Endodermal cell (in vitro differentiated cells): ENCODE measurements at regions not wholly inside any gene's neighbourhood (a gene's known extent, or its start where the extent isn't known, plus 50 kb on each side); places are given as distances from the start of the nearest gene placed in this dataset.

ENCODE experiments used
- DNase-seq: peaks from one replicate; pipeline ENCODE4 v3.0.0-alpha.2; 2017
- H3K27ac ChIP-seq: 2 replicates; pipeline ENCODE4 v1.5.1; 2013; ENCODE audit warnings: mild to moderate bottlenecking, low read depth, low read length, moderate library complexity
- H3K27me3 ChIP-seq: 2 replicates; pipeline ENCODE4 v1.6.1; 2013; ENCODE audit warnings: mild to moderate bottlenecking, low read length, moderate library complexity; ENCODE audit not compliant: insufficient read depth, control insufficient read depth, poor library complexity, severe bottlenecking
- H3K36me3 ChIP-seq: 2 replicates; pipeline ENCODE4 v1.7.0; 2013; ENCODE audit warnings: mild to moderate bottlenecking, low read length, moderate library complexity; ENCODE audit not compliant: control insufficient read depth, insufficient read depth
- H3K4me1 ChIP-seq: one replicate; pipeline ENCODE4 v1.7.0; 2013; ENCODE audit warnings: low read length; ENCODE audit not compliant: control insufficient read depth, insufficient read depth
- H3K4me3 ChIP-seq: 2 replicates; pipeline ENCODE4 v1.5.1; 2013; ENCODE audit warnings: mild to moderate bottlenecking, low read length, moderate library complexity
- H3K9ac ChIP-seq: 2 replicates; pipeline ENCODE4 v1.6.1; 2013; ENCODE audit warnings: mild to moderate bottlenecking, low read length, moderate library complexity; ENCODE audit not compliant: poor library complexity, severe bottlenecking; ENCODE audit errors: extremely low read depth
- H3K9me3 ChIP-seq: 2 replicates; pipeline ENCODE4 v1.6.1; 2013; ENCODE audit warnings: mild to moderate bottlenecking, low read length, moderate library complexity; ENCODE audit not compliant: control insufficient read depth
- H3K27ac Mint-ChIP-seq: 2 replicates; pipeline ENCODE4 v1.8.0; 2020; ENCODE audit warnings: mixed read lengths
- H3K27me3 Mint-ChIP-seq: 2 replicates; pipeline ENCODE4 v1.8.0; 2021; ENCODE audit warnings: mild to moderate bottlenecking, mixed read lengths; ENCODE audit not compliant: insufficient read depth
- H3K36me3 Mint-ChIP-seq: 2 replicates; pipeline ENCODE4 v1.8.0; 2020; ENCODE audit warnings: low read depth, mixed read lengths
- H3K4me1 Mint-ChIP-seq: 2 replicates; pipeline ENCODE4 v1.8.0; 2020; ENCODE audit warnings: mixed read lengths
- H3K4me3 Mint-ChIP-seq: 2 replicates; pipeline ENCODE4 v1.8.0; 2020; ENCODE audit warnings: mild to moderate bottlenecking, moderate library complexity, mixed read lengths
- H3K9me3 Mint-ChIP-seq: 2 replicates; pipeline ENCODE4 v1.8.0; 2020; ENCODE audit warnings: mild to moderate bottlenecking, mixed read lengths
- CTCF ChIP-seq: fragments of 200-600 bp; sonication (generic); conservative IDR thresholded peaks from 2 replicates; pipeline ENCODE4 v1.5.0; 2021; ENCODE audit warnings: antibody characterized with exemption, mild to moderate bottlenecking
- WGBS, 2 experiments: methylation state at CpG; one replicate each; pipeline versions ENCODE4 v1.1.5 to v1.1.7; 2013; ENCODE audit warnings: missing lambda C conversion rate in 2 of 2, mixed read lengths in 1 of 2; ENCODE audit not compliant: insufficient coverage in 1 of 2, insufficient read length in 1 of 2; 5-methylcytosine and 5-hydroxymethylcytosine counted together

- Histone ChIP-seq H3K9ac (no peak overlapping the region), H3K27me3 (no peaks in the 10 kb centered on the region), H3K9me3 (no peaks in the 10 kb centered on the region), H3K27ac (no peak overlapping the region), H3K4me1 (no peaks in the 10 kb centered on the region), H3K4me3 (no peak overlapping the region), H3K36me3 (no peaks in the 10 kb centered on the region)
- no peaks in the 10 kb centered on the region for H3K27me3 Mint-ChIP-seq
- no peak overlapping the region for H3K4me3 Mint-ChIP-seq
- no peak for DNase-seq
- H3K4me1 Mint-ChIP-seq = peaks cover 7% of the 10 kb centered on the region
- no peak for TF ChIP-seq CTCF
- H3K9me3 Mint-ChIP-seq = peaks cover 2% of the 10 kb centered on the region
- WGBS, 2 experiments = 100% methylated on average over 2 of the region's 3 CpGs; no CpG with 5 or more reads in 1 of the 2 experiments
- H3K27ac Mint-ChIP-seq = no peak overlapping the region
- no peaks in the 10 kb centered on the region for H3K36me3 Mint-ChIP-seq
These were observed 610.3 kb upstream of the BCHE start for GRCh38 chr3:166447513-166447912.

GRCh38 chr3:166446986-166447385, 609.8 kb upstream of the BCHE start:
- peaks cover 7% of the 10 kb centered on the region for H3K4me1 Mint-ChIP-seq
- 94 to 100% methylated on average over 3 of the region's 3 CpGs for WGBS, 2 experiments
- peaks cover 1% of the 10 kb centered on the region for H3K9me3 Mint-ChIP-seq
- no peaks in the 10 kb centered on the region for H3K27me3 ChIP-seq
- H3K4me3 ChIP-seq = no peak overlapping the region
- H3K27ac ChIP-seq = no peak overlapping the region
- H3K36me3 ChIP-seq = no peaks in the 10 kb centered on the region
- H3K4me1 ChIP-seq = no peaks in the 10 kb centered on the region
- no peak overlapping the region for H3K4me3 Mint-ChIP-seq
- H3K9ac ChIP-seq = no peak overlapping the region
- no peaks in the 10 kb centered on the region for H3K27me3 Mint-ChIP-seq
- H3K9me3 ChIP-seq = no peaks in the 10 kb centered on the region
- no peaks in the 10 kb centered on the region for H3K36me3 Mint-ChIP-seq
- no peak overlapping the region for H3K27ac Mint-ChIP-seq
- no peak for DNase-seq
- no peak for TF ChIP-seq CTCF

DNA sequence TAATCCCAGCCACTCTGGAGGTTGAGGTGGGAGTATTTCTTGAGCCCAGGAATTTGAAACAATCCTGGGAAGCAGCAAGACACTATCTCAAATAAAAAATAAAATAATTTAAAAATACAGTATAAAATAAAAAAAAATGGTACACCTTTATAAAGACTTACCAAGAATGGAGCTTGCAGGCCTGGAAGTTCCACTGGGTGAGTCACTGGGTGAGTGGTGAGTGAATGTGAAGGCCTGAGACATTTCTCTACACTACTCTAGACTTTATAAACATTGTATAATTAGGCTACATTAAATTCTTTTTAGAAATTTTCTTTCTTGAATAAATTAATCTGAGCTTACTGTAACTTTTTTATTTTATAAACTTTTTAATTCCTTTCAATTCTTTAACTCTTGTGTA, 609.1 kb upstream of the BCHE start:
- no peak overlapping the region for H3K4me3 ChIP-seq
- no peaks in the 10 kb centered on the region for H3K4me1 ChIP-seq
- Mint-ChIP-seq H3K27ac (no peak overlapping the region), H3K4me3 (no peak overlapping the region), H3K27me3 (no peaks in the 10 kb centered on the region), H3K4me1 (peaks cover 7% of the 10 kb centered on the region), H3K9me3 (no peaks in the 10 kb centered on the region), H3K36me3 (no peaks in the 10 kb centered on the region)
- no peak overlapping the region for H3K9ac ChIP-seq
- no peaks in the 10 kb centered on the region for H3K9me3 ChIP-seq
- no peak overlapping the region for H3K27ac ChIP-seq
- no peaks in the 10 kb centered on the region for H3K27me3 ChIP-seq
- H3K36me3 ChIP-seq = no peaks in the 10 kb centered on the region
- no peak for DNase-seq
- no peak for TF ChIP-seq CTCF
